NCI-H82 treated with DMSO at 0.1 percent for 48 hours (cell line): ENCODE measurements at regions not wholly inside any gene's neighbourhood (a gene's known extent, or its start where the extent isn't known, plus 50 kb on each side); places are given as distances from the start of the nearest gene placed in this dataset.

Experiments used
- DNase-seq: peaks from one replicate; lab custom pipeline; 2025; ENCODE audit not compliant: unreplicated experiment; lab: John Stamatoyannopoulos, UW

GRCh38 chr16:35626041-35626440 is 2166.6 kb downstream of the TP53TG3F start:
- DNase-seq = no peak

DNA sequence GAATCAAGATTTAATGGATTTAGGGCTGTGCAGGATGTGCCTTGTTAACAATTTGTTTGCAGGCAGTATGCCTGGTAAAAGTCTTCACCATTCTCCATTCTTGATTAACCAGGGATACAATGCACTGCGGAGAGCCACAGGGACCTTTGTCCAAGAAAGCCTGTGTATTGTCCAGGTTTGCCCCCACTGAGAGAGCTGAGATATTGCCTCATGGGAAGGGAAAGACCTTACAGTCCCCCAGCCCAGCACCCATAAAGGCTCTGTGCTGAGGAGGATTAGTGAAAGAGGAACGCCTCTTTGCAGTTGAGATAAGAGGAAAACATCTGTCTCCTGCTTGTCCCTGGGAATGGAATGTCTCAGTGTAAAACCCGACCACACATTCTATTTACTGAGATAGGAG is 2169.6 kb downstream of the TP53TG3F start:
- DNase-seq = peak; percentile 34

DNA sequence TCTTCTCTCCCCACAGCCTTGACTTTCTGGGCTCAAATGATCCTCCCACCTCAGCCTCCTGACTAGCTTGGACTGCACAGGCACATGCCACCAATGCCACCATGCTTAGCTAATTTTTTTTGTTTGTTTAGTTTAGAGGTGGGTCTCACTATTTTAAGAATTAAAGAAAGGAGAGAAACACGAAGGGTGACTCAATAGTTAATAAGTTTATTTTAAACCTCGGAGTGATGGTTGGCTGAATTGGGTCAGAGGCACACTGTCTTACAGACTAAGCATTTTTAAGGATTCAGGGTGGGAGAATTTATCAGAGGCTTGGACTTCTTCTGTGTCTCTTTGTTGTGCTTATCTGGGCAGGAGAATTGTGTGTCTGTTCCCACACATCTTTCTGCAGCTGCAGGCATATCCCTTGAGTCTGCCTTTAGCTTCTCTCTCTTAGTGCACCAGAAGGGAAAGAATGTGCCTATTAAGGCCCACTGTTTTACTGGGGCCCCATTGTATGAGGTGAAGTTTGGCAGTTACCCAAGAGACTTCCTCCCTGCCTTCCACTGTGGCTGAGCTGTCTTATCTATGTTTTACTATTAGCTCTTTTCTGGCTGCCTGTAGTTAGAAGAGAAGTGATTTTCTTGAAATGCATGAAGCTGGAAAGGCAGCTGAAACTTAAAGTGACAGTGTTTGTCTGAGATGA is 2172.0 kb downstream of the TP53TG3F start:
- DNase-seq = no peak

- no peak for DNase-seq
These were observed 2177.2 kb downstream of the TP53TG3F start for GRCh38 chr16:35636480-35637230.

- DNase-seq = no peak
These were observed 2178.3 kb downstream of the TP53TG3F start for GRCh38 chr16:35637683-35638082.

- DNase-seq = no peak
These were observed 2180.1 kb downstream of the TP53TG3F start for GRCh38 chr16:35639233-35640205.

DNA sequence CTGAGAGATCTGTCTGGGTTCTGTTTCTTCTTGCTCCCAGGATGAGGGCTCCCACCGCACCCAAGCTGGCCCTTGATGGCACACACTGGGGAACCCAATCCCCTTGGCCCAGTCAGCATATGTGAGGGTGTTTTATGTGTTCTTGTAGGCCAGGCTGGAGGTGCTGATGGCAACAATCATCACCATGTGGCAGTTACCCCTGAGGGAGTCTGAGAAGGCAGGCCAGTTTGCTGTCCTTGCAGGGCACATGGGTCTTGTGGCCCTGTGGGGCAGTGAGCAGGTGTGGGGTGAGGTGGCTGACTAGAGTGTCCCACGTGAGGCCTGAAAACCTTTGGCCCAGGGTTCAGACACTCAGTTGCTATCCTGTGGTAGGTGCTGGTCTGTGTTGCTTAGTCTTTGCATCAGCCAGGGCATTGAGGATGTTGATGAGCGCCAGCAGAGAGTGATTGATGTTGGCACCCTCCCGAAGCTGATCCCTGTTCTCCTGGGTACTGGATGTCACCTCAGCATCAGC is 2183.0 kb downstream of the TP53TG3F start:
- no peak for DNase-seq

DNA sequence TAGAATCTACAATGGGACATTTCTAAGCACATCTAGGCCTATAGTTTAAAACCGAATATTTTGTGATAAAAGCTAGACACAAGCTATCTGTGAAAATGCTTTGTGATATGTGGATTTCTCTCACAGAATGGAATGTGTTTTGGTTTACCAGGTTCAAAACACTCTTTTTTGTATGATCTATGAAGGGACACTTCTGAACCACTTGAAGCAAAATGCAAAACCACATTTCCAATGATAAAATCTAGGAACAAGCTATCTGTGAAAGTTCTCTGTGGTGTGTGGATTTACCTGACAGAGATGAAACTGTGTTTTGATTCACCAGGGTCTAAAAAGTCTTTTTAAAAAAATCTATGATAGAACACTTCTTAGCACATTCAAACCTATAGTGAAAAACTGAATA is 2192.4 kb downstream of the TP53TG3F start:
- no peak for DNase-seq

- no peak for DNase-seq
These were observed 2204.8 kb downstream of the TP53TG3F start for GRCh38 chr16:35664091-35664693.

- no peak for DNase-seq
These were observed 2225.7 kb downstream of the TP53TG3F start for GRCh38 chr16:35685085-35685484.

GRCh38 chr16:35686595-35686994 is 2227.2 kb downstream of the TP53TG3F start:
- DNase-seq = no peak

DNA sequence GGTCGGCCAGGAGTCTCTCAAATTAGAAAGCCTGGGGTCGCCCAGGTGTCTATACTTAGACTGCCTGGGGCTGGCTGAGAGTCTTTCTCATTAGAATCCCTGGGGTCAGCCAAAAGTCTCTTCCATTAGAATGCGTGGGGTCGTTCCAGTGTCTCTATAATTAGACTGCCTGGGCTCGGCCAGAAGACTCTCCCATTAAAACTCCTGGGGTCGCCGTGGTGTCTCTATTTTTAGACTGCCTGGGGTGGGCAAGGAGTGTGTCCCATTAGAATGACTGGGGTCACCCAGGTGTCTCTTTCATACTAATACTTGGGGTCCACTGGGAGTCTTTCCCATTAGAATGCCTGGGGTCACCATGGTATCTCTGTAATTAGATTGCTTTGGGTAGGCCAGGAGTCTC is 2227.7 kb downstream of the TP53TG3F start:
- DNase-seq = no peak

DNA sequence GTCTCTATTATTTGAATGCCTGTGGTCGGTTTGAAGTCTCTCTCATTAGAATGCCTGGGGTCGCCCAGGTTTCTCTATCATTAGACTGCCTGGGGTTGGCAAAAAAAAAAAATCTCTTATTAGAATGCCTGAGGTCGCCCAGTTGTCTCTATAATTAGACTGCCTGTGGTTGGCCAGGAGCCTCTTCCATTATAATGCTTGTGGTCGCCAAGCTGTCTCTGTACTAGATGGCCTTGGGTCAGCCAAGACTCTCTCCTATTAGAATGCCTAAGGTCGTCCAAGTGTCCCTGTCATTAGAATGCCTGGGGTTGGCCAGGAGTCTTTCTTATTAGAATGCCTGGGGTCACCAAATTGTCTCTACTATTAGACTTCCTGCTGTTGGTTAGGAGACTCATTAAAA is 2228.4 kb downstream of the TP53TG3F start:
- no peak for DNase-seq

DNA sequence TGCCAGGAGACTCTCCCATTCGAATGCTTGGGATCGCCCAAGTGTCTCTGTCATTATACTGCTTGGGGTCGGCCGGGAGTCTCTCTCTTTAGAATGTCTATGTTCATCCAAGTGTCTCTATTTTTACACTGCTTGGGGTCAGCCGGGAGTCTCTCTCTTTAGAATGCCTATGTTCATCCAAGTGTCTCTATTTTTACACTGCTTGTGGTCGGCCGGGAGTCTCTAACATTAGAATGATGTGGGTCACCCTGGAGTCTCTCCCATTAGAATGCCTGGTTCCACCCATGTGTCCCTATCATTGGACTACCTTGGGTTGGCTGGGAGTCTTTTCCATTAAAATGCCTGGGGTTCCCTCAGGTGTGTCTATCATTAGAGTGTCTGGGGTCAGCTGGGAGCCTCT is 2230.4 kb downstream of the TP53TG3F start:
- DNase-seq = no peak

DNA sequence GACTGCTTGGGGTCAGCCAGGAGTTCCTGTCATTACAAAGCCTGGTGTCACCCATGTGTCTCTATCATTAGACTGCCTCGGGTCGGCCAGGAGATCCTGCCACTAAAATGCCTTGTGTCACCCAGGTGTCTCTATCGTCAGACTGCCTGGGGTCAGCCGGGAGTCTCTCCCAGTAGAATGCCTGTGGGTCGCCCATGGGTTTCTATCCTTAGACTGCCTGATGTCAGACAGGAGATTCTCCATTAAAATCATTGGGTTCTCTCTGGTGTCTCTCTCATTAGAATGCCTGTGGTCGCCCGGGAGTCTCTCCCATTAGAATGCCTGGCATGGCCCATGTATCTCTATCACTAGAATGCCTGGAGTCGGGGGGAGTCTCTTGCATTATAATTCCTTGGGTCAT is 2231.0 kb downstream of the TP53TG3F start:
- DNase-seq = no peak

GRCh38 chr16:35691057-35691456 is 2231.6 kb downstream of the TP53TG3F start:
- no peak for DNase-seq

DNA sequence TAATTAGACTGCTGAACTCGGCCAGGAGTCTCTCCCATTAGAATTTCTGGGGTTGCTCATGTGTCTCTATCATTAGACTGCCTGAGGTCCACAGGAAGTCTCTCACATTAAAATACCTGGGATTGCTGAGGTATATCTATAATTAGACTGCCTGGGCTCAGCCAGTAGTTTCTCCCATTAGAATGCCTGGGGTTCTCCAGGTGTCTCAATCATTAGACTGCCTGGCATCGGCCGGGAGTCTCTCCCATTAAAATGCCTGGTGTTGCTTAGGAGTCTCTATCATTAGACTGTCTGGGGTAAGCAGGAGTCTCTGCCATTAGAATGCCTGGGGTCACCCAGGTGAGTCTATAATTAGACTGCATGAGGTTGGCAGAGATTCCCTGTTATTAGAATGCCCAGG is 2233.4 kb downstream of the TP53TG3F start:
- no peak for DNase-seq

DNA sequence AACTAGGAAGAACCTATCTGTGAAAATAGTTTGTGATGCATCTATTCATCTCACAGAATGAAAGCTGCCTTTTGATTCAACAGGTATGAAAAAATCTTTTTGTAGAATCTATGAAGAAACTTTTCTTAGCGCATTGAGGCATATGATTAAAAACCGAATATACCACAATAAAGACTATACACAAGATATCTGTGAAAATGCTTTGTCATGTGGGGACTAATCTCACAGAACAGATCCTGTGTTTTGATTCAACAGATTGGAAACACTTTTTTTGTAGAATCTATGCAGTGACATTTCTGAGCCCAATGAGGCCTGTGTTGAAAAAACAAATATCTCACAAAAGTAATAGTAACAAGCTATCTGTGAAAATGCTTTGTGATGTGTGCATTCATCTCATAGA is 2247.5 kb downstream of the TP53TG3F start:
- DNase-seq = no peak

DNA sequence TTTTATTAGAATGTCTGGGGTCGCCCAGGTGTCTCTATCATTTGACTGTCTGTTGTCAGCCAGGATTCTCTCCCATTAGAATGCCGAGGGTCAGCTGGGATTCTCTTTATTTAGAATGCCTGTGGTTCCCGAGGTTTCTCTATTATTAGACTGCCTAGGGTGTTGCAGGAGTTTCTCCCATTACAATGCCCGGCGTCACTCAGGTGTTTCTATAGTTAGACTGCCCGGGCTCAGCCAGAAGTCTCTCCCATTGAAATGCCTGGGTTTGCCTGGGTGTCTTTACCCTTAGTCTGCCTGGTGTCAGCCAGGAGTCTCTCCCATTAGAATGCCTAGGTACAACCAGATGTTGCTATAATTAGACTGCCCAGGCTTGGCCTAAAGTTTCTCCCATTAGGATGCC is 2252.0 kb downstream of the TP53TG3F start:
- no peak for DNase-seq

- no peak for DNase-seq
These were observed 2252.5 kb downstream of the TP53TG3F start for GRCh38 chr16:35711958-35712357.
